Sigmoid colon (tissue), 6 donors: ENCODE measurements at regions not wholly inside any gene's neighbourhood (a gene's known extent, or its start where the extent isn't known, plus 50 kb on each side); places are given as distances from the start of the nearest gene placed in this dataset.

ENCODE experiments used
- DNase-seq: peaks from one replicate; pipeline ENCODE4 v3.0.0-alpha.2; 2019
- H3K27ac ChIP-seq, 4 donors: fragments of 200-600 bp; sonication (generic); one replicate each; pipeline ENCODE4 v1.5.1; 2016 to 2019; ENCODE audit warnings: mild to moderate bottlenecking in 1 of 4
- H3K27me3 ChIP-seq, 3 donors: fragments of 200-600 bp; sonication (generic); one replicate each; pipeline ENCODE4 v1.5.1; 2019; ENCODE audit warnings: mild to moderate bottlenecking in 1 of 3
- H3K36me3 ChIP-seq, 4 donors: fragments of 200-600 bp; sonication (generic); one replicate each; pipeline ENCODE4 v1.5.1; 2016 to 2019
- H3K4me1 ChIP-seq, 4 donors: fragments of 200-600 bp; sonication (generic); one replicate each; pipeline ENCODE4 v1.5.1; 2017 to 2019
- H3K4me3 ChIP-seq, 4 donors: fragments of 200-600 bp; sonication (generic); one replicate each; pipeline ENCODE4 v1.5.1; 2017 to 2019; ENCODE audit warnings: mild to moderate bottlenecking in 2 of 4, moderate library complexity in 1 of 4
- H3K9me3 ChIP-seq, 4 donors: fragments of 200-600 bp in 3 of 4; sonication (generic) in 3 of 4; one replicate each; pipeline versions ENCODE4 v1.5.1 to v1.6.1; 2013 to 2019
- EP300 ChIP-seq, 4 donors: sonication (generic); formaldehyde crosslinking; IDR thresholded peaks; one replicate each; pipeline ENCODE4 v1.6.1; 2017; ENCODE audit warnings: antibody characterized with exemption in 4 of 4
- POLR2A ChIP-seq, 2 donors: fragments of 450-650 bp; IDR thresholded peaks; one replicate each; pipeline ENCODE4 v1.6.1; 2016; ENCODE audit warnings: antibody characterized with exemption in 2 of 2, mild to moderate bottlenecking in 2 of 2, moderate library complexity in 2 of 2
- POLR2AphosphoS5 ChIP-seq, 4 donors: sonication (generic); formaldehyde crosslinking; IDR thresholded peaks; one replicate each; pipeline ENCODE4 v1.6.1; 2017; ENCODE audit warnings: antibody characterized with exemption in 4 of 4
- WGBS, 2 donors: extraction: QIAGEN DNeasy Blood & Tissue Kit; methylation state at CpG; one replicate each; pipeline ENCODE4 v1.1.7; 2013; 5-methylcytosine and 5-hydroxymethylcytosine counted together
- intact Hi-C: fragments of 100-400 bp; cut with DNase I; formaldehyde crosslinking; loops from one replicate; pipeline ENCODE4 v1.15.1; 2023
- TF ChIP-seq, protein P1 (sequence below), 4 experiments: fragments of 450-650 bp in 3 of 4; fragments of 200-600 bp in 1 of 4; IDR thresholded peaks; one replicate each; pipeline ENCODE4 v1.5.1; 2016 to 2019; ENCODE audit warnings: antibody characterized with exemption in 4 of 4, mild to moderate bottlenecking in 3 of 4, moderate library complexity in 2 of 4
- donor health status: healthy with polysubstance abuse.
- donor health status: healthy.

DNA sequence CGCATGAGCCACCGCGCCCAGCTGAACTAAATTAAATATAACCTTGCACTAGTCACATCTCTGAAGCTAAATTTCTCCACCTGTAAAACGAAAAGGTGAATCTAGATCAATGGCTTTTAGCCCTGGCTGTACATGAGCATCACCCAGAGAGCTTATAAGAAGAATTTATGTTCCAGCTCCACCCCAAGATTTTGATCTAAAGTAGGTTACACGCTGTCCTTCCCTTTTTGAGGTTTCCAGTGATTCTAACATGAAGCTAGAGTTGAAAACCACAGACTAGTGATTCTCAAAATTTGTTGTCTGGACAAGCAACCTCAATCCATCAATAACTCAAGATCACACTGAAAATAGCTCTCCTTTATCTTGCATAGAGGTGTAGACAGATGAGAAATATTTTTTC lies 208.8 kb upstream of the CRIM1 start:
- TF ChIP-seq EP300 (IDR thresholded peaks at IDR 0.05): no peak
- no peak for TF ChIP-seq POLR2AphosphoS5 (IDR thresholded peaks at IDR 0.05)
- TF ChIP-seq, protein P1, sequence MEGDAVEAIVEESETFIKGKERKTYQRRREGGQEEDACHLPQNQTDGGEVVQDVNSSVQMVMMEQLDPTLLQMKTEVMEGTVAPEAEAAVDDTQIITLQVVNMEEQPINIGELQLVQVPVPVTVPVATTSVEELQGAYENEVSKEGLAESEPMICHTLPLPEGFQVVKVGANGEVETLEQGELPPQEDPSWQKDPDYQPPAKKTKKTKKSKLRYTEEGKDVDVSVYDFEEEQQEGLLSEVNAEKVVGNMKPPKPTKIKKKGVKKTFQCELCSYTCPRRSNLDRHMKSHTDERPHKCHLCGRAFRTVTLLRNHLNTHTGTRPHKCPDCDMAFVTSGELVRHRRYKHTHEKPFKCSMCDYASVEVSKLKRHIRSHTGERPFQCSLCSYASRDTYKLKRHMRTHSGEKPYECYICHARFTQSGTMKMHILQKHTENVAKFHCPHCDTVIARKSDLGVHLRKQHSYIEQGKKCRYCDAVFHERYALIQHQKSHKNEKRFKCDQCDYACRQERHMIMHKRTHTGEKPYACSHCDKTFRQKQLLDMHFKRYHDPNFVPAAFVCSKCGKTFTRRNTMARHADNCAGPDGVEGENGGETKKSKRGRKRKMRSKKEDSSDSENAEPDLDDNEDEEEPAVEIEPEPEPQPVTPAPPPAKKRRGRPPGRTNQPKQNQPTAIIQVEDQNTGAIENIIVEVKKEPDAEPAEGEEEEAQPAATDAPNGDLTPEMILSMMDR (IDR thresholded peaks at IDR 0.05): no peak
- intact Hi-C loops: no loop called here
- Histone ChIP-seq H3K4me3 (no peak overlapping the region), H3K4me1 (no peaks in the 10 kb centered on the region), H3K27ac (no peak overlapping the region), H3K36me3 (no peaks in the 10 kb centered on the region), H3K27me3 (no peaks in the 10 kb centered on the region), H3K9me3 (no peaks in the 10 kb centered on the region)
- DNase-seq: no peak
- WGBS, 2 donors: 78 to 79% methylated on average over 5 of the region's 5 CpGs

DNA sequence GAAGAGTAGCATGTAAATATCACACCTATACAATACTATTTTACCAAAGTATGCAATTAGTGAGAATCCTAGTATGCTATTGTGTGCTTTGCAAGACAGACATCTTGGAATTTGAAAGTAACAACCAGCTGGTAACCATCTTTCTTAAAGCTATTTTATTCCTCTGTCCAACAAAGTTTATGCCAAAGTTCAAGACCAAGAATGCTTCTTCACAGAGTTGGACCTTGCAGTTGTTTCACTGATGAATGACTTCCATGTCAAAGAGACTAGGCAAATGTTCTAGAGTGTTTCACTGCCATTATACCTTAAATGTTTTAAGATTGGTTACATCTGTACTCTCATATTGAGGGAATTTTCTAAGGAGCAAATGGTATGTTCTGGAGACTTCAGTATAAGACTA lies 215.2 kb upstream of the CRIM1 start:
- TF ChIP-seq, protein P1 (IDR thresholded peaks at IDR 0.05): no peak
- TF ChIP-seq POLR2A (IDR thresholded peaks at IDR 0.05) (no peak), EP300 (IDR thresholded peaks at IDR 0.05) (no peak)
- intact Hi-C loops: no loop called here

DNA sequence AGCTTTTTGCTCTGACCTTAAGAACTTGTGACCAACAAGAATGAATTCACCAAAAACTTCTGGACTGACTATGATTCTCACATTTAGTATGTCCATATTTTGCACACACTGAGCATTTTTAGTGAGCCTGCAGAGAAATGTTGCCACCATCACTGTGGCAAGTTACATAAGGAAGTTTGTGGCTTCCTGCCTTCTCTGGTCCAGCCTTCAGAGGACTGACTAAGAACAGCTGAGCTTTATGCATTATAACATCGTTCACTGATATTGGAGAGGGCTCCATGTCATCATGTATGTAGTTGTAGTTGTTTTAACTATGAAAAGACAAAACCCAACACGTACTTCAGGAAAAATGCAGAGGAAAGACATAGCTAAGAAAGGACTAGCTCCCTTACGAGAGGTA lies 218.0 kb upstream of the CRIM1 start:
- WGBS, 2 donors: 76% methylated on average over 3 of the region's 3 CpGs
- Histone ChIP-seq H3K4me1 (no peaks in the 10 kb centered on the region), H3K4me3 (no peak overlapping the region), H3K27ac (no peak overlapping the region), H3K9me3 (no peaks in the 10 kb centered on the region), H3K36me3 (no peaks in the 10 kb centered on the region), H3K27me3 (no peaks in the 10 kb centered on the region)
- intact Hi-C loops: no loop called here
- no peak for TF ChIP-seq POLR2A (IDR thresholded peaks at IDR 0.05)
- TF ChIP-seq EP300 (IDR thresholded peaks at IDR 0.05): no peak
- TF ChIP-seq, protein P1 (IDR thresholded peaks at IDR 0.05): no peak
- no peak for TF ChIP-seq POLR2AphosphoS5 (IDR thresholded peaks at IDR 0.05)
- DNase-seq: no peak

More for the DNA sequence above, 215.2 kb upstream of the CRIM1 start:
- Histone ChIP-seq H3K27ac (no peak overlapping the region), H3K36me3 (no peaks in the 10 kb centered on the region), H3K27me3 (no peaks in the 10 kb centered on the region), H3K9me3 (no peaks in the 10 kb centered on the region), H3K4me3 (no peak overlapping the region), H3K4me1 (no peaks in the 10 kb centered on the region)
- no peak for DNase-seq

DNA sequence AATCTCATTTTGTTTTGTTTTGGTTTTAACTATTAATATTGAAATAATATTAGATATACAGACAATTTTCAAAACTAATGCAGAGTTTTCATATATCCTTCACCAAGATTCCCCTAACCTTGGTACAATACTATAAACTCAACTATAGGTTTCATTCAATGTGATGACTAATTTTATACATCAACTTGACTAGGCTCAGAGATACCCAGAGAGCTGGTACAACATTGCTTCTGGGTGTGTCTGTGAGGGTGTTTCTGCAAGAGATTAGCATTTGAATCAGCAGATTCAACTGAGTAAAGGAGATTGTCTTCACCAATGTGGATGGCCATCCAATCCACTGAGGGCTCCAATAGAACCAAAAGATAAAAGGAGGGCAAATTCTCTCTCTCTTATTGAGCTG lies 221.3 kb upstream of the CRIM1 start:
- TF ChIP-seq, protein P1 (IDR thresholded peaks at IDR 0.05): no peak
- TF ChIP-seq EP300 (IDR thresholded peaks at IDR 0.05) (no peak), POLR2A (IDR thresholded peaks at IDR 0.05) (no peak), POLR2AphosphoS5 (IDR thresholded peaks at IDR 0.05) (no peak)
- DNase-seq: no peak
- intact Hi-C loops: no loop called here
- H3K27ac ChIP-seq: no peak overlapping the region
- H3K27me3 ChIP-seq: no peaks in the 10 kb centered on the region
- H3K9me3 ChIP-seq: no peaks in the 10 kb centered on the region
- H3K4me3 ChIP-seq: no peak overlapping the region
- H3K36me3 ChIP-seq: no peaks in the 10 kb centered on the region
- H3K4me1 ChIP-seq: no peaks in the 10 kb centered on the region

DNA sequence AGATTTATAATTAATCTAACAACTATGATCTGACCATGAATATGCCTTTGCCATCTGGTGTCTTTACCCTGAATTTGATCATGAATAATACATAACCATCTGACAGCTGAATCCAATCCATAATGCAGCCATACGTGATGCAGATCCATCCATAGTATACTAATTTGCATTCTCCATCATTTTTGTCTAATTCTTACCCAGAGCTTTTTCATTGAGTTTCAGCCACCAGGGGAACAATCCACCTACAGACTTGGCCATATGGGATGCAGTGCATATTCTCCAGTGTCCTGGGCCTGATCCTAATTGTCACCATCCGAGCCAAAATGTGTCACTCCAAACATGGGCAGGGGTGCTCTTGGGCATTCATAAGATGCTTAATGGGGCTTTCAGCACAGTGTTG lies 227.2 kb upstream of the CRIM1 start:
- WGBS, 2 donors: 88 to 94% methylated on average over 2 of the region's 2 CpGs
- DNase-seq: no peak
- no peak for TF ChIP-seq POLR2A (IDR thresholded peaks at IDR 0.05)
- TF ChIP-seq, protein P1 (IDR thresholded peaks at IDR 0.05): no peak
- TF ChIP-seq POLR2AphosphoS5 (IDR thresholded peaks at IDR 0.05): no peak
- TF ChIP-seq EP300 (IDR thresholded peaks at IDR 0.05): no peak
- intact Hi-C loops: no loop called here
- no peaks in the 10 kb centered on the region for H3K27me3 ChIP-seq
- H3K4me3 ChIP-seq: no peak overlapping the region
- H3K4me1 ChIP-seq: no peaks in the 10 kb centered on the region
- H3K27ac ChIP-seq: no peak overlapping the region
- no peaks in the 10 kb centered on the region for H3K36me3 ChIP-seq
- no peaks in the 10 kb centered on the region for H3K9me3 ChIP-seq
